ENCODE measurements at regions not wholly inside any gene's neighbourhood (a gene's known extent, or its start where the extent isn't known, plus 50 kb on each side); places are given as distances from the start of the nearest gene placed in this dataset.
A peak's percentile ranks its signal among the peaks of the same experiment; 100 is the strongest.

GRCh38 chr14:29521526-29522137 lies 406.0 kb downstream of the PRKD1 start:
- peak; percentile 46 for DNase-seq
- no peak overlapping the region for H2BK120ac ChIP-seq (ENCODE audit: low read depth, low read length, poor library complexity, severe bottlenecking)

More at GRCh38 chr14:29521526-29522137, 406.0 kb downstream of the PRKD1 start:
- Histone ChIP-seq H3K4ac (ENCODE audit: low read depth, low read length) (no peak overlapping the region), H3K4me1 (ENCODE audit: insufficient read depth, low read length) (no peaks in the 10 kb centered on the region), H3K18ac (ENCODE audit: insufficient read length, low read depth, low read length) (no peak overlapping the region), H4K8ac (replicated peaks; ENCODE audit: insufficient read length, low read depth, low read length) (no peak overlapping the region), H3K27ac (ENCODE audit: insufficient read length, low read depth, low read length) (no peak overlapping the region), H3K27me3 (ENCODE audit: insufficient read depth, low read length) (no peaks in the 10 kb centered on the region), H3K79me2 (ENCODE audit: insufficient read depth, low read length) (no peaks in the 10 kb centered on the region), H3K23me2 (ENCODE audit: insufficient read length, low read depth, low read length, poor library complexity, severe bottlenecking) (no peaks in the 10 kb centered on the region), H2BK5ac (ENCODE audit: insufficient read length, low read length) (no peak overlapping the region), H3K9me3 (ENCODE audit: control insufficient read depth, low read depth, low read length) (no peaks in the 10 kb centered on the region), H3T11ph (ENCODE audit: low read length) (no peak overlapping the region), H3K14ac (ENCODE audit: insufficient read depth, low read length) (no peak overlapping the region), H3K56ac (ENCODE audit: insufficient read length, low read depth, low read length) (no peak overlapping the region), H3K23ac (ENCODE audit: insufficient read length, low read depth, low read length) (no peak overlapping the region), H4K91ac (ENCODE audit: insufficient read length, low read depth, low read length) (no peak overlapping the region), H2AFZ (ENCODE audit: low read length) (no peak overlapping the region), H4K20me1 (ENCODE audit: control insufficient read depth, insufficient read depth, insufficient read length) (no peaks in the 10 kb centered on the region), H3K79me1 (ENCODE audit: insufficient read depth, low read depth, low read length, poor library complexity, severe bottlenecking) (no peaks in the 10 kb centered on the region), H4K5ac (ENCODE audit: insufficient read length, low read depth, low read length) (no peak overlapping the region), H3K4me2 (ENCODE audit: insufficient read depth, insufficient read length, low read length) (no peak overlapping the region), H2BK20ac (ENCODE audit: low read depth, low read length, poor library complexity, severe bottlenecking) (no peak overlapping the region), H2BK15ac (ENCODE audit: low read depth, low read length) (no peak overlapping the region), H2AK5ac (ENCODE audit: insufficient read length, low read length) (no peak overlapping the region), H2BK12ac (ENCODE audit: insufficient read length, low read depth, low read length) (no peak overlapping the region), H3K9ac (ENCODE audit: extremely low read depth, insufficient read length, low read length) (no peak overlapping the region)
- no CpG with 5 or more reads among the region's 2 CpGs for WGBS (ENCODE audit: extremely low coverage, insufficient read length, low lambda C conversion rate)
- Mint-ChIP-seq H3K4me3 (no peak overlapping the region), H3K4me1 (no peaks in the 10 kb centered on the region), H3K27me3 (ENCODE audit: low read depth) (no peaks in the 10 kb centered on the region), H3K36me3 (ENCODE audit: insufficient read depth in 1 of 3, low read depth in 3 of 3) (no peaks in the 10 kb centered on the region), H3K27ac (no peak overlapping the region), H3K9me3 (no peaks in the 10 kb centered on the region)
- TF ChIP-seq, protein P1, sequence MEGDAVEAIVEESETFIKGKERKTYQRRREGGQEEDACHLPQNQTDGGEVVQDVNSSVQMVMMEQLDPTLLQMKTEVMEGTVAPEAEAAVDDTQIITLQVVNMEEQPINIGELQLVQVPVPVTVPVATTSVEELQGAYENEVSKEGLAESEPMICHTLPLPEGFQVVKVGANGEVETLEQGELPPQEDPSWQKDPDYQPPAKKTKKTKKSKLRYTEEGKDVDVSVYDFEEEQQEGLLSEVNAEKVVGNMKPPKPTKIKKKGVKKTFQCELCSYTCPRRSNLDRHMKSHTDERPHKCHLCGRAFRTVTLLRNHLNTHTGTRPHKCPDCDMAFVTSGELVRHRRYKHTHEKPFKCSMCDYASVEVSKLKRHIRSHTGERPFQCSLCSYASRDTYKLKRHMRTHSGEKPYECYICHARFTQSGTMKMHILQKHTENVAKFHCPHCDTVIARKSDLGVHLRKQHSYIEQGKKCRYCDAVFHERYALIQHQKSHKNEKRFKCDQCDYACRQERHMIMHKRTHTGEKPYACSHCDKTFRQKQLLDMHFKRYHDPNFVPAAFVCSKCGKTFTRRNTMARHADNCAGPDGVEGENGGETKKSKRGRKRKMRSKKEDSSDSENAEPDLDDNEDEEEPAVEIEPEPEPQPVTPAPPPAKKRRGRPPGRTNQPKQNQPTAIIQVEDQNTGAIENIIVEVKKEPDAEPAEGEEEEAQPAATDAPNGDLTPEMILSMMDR (conservative IDR thresholded peaks at IDR 0.05) = peak; percentile 75

Measured in H9 (cell line).